ENCODE measurements at regions not wholly inside any gene's neighbourhood (a gene's known extent, or its start where the extent isn't known, plus 50 kb on each side); places are given as distances from the start of the nearest gene placed in this dataset.

DNA sequence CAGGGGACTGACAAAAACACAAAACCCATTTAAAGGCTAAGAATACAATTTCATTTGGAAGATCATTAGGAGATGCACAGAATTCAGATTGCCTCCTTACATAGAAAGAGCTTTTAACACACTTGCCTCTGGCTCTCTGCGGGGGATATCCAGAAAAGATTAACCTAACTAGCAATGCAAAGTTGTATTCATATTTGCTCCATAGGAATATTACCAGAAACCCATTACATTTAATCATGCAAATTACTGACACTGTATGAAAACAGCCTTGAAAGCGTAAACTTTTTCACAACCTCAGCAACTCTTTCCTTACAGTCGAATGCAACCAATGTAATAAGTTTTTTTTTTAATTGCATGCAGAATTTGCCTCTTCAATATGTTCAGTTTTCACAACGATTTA lies 1087.3 kb upstream of the PRKX start:
- TF ChIP-seq, protein P1, sequence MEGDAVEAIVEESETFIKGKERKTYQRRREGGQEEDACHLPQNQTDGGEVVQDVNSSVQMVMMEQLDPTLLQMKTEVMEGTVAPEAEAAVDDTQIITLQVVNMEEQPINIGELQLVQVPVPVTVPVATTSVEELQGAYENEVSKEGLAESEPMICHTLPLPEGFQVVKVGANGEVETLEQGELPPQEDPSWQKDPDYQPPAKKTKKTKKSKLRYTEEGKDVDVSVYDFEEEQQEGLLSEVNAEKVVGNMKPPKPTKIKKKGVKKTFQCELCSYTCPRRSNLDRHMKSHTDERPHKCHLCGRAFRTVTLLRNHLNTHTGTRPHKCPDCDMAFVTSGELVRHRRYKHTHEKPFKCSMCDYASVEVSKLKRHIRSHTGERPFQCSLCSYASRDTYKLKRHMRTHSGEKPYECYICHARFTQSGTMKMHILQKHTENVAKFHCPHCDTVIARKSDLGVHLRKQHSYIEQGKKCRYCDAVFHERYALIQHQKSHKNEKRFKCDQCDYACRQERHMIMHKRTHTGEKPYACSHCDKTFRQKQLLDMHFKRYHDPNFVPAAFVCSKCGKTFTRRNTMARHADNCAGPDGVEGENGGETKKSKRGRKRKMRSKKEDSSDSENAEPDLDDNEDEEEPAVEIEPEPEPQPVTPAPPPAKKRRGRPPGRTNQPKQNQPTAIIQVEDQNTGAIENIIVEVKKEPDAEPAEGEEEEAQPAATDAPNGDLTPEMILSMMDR (IDR thresholded peaks at IDR 0.05), result no peak
- no peak for TF ChIP-seq POLR2A (IDR thresholded peaks at IDR 0.05)
